Stimulated activated CD4-positive, alpha-beta T cell treated with anti-CD3 and anti-CD28 coated beads, Interleukin-15, amount 100 ng/mL, for 24 hours (primary cell): ENCODE measurements at regions not wholly inside any gene's neighbourhood (a gene's known extent, or its start where the extent isn't known, plus 50 kb on each side); places are given as distances from the start of the nearest gene placed in this dataset.
"Not testable (repeated sequence)": the region's sequence is repeated elsewhere in the genome, so short reads cannot be mapped to it uniquely, and the experiment has no call there.

Experiments used
- DNase-seq: peaks from one replicate; pipeline ENCODE4 v3.0.0-alpha.2; 2020

DNA sequence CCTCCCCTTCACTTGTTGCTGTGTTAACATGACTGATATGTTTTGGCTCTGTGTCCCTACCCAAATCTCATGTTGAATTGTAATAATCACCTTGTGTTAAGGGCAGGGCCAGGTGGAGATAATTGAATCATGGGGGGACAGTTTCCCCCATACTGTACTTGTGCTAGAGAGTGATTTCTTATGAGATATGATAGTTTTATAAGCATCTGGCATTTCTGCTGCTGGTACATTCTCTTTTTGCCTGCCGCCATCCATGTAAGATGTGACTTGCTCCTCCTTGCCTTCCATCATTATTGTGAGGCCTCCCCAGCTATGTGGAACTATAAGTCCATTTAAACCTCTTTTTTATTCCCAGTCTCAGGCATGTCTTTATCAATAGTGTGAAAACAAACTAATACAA, 185.0 kb downstream of the TBX18 start:
- DNase-seq = no peak

DNA sequence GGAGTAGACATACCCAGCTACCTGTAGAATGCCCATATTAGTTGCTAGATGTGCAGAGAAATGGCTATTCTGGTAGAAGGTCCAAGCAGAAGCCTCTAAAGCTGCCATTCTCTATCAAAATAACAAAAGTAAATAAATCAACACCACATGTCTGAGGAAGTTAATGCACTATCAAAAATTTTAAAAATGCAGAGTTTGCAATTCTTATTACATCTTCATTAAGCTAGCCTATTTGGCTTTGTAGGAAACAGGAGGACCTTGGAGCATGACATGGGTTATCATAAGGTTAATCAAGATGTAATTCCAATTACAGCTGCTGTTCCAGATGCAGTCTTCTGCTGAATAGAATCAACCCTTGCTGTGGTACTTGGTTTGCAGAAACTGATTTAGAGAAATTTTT, 188.4 kb downstream of the TBX18 start:
- DNase-seq = no peak

DNA sequence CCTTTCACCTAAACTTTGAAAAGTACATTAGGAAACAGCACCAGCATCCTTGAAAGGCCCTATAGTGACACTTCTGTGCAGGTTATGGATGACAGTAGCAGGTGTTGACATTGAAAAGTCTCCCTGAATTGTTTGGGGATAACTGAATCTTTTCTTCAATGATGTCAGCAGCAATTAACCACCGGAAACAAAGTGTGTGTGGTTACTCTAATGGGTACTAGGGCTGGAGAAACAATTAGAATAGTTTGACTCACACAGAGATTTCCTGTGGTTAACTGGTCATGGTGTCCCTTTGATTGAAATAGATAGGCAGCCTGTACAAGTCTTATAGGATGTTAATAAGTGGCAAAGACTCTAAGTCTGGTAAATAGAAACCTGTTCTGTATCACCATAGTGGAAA, 189.1 kb downstream of the TBX18 start:
- DNase-seq = no peak

DNA sequence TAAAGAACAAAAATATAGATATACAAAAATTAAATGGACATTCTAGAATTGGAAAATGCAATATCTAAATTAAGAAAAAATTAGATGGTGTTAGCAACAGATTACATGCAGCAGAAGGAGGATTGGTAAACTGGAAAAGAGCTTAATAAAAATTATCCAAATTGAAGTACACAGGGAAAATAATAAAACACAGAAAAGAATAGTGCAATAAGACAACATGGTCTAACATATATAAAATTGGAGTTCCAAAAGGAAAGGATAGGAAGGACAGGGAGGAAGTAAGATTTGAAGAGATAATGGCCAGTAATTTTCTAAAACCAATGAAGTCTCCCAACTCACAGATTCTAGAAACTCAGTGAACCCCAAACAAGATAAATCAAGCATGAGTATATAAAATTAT, 194.5 kb downstream of the TBX18 start:
- DNase-seq = no peak

DNA sequence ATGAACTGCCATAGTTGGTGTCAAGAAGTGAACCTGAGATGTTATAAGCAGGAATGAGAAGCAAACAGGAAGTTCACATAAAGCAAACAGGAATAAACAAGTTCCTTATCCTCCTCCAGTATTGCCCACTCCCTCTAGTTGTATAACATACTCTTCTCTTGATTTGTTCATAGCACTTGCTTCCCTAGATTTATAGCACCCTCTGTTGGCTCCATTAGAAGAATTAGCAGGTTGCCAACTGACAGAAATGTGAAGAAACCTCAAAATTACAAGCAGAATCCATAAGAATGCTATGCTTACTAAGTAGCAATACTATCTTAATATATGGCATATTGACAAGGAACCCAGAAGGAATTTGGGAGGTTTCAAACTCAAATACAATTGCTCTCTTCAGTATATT, 195.4 kb downstream of the TBX18 start:
- DNase-seq = no peak

DNA sequence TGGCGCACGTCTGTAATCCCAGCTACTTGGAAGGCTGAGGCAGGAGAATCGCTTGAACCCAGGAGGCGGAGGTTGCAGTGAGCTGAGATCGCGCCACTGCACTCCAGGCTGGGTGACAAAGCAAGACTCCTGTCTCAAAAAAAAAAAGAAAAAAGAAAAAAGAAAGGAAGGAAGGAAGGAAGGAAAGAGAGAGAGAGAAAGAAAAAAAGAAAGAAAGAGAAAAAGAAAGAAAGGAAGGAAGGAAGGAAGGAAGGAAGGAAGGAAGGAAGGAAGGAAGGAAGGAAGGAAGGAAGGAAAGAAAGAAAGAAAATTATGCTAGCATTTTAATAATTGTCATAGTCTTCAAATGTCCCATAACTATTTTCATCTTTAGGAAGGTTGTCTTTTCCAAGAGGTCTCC, 198.7 kb downstream of the TBX18 start:
- DNase-seq = not testable (repeated sequence)

DNA sequence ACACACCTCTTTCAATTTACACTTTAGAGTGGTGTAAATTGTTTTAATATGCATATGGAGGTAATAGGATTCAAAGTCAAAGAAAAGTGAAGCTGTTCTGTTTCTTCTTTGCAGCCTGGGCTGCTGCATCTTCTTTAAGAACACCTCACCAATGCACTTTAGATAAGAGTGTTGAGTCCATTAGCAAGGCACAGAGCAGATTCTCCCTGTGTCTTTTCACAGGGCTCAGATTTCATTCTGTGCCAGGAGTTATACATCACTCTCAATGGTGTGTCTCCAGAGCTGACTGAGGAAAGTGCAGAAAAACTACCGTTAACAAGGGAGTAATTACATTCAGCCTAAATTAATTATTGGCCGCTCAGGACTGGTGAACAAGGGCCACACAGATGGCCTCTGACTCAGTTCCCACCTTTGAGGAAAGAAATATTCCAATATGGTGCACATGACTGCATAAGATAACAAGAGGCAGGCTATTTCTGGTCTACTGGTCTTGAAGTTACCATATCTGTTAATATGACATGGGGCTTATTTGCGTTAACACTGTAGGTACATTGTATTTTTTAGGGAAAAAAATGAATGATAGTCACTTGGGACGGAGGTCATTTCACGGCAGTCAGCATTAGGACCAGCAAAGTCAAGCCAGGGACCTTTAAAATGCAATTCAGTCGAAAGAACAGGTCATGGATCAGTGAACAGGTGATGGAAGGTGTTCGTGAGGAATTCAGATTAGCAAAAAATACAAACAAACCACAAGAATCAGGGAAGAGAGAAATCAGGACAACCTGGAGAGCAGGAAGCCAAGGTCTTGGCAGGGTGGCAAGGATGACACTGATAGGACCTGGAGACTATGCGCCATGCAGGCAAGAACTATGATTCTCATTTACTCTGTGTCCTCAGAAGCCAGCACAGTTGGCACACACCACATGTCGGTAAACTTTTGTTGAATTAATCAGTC, 203.7 kb downstream of the TBX18 start:
- DNase-seq = no peak

DNA sequence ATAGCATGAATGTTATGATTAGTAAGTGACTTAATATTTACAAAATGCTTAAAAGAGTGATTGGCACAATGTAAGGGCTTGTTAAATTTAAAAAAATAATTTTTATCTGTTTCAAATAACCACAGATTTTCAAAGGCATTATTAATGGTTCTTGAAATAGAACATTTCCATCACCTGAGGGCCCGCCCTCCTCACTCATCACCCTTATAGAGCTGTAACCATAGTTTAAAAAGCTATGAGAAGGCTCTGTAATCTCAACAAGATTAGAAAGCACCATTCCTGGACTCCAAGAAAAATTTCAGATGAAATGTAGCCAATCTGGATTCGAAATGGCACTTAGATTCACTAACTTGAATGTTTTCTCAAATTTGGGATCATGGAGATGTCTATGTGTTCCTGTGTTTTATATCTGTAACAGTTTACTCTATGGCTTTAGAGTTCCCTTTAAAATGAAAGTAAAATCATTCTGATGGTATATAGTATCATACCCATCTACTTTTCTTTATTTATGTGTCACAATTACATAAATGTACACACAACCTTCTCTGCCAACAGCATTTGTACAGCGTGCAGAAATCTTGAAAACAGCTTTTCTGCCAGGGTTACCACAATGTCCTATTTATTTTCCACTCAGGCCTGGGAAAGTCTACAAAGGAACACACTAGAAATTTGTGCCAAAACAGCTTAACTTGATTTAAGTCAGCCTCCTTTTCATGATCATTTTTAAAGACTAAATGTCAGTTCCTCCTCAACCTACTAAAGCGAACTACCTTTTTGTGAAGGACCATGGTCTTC, 207.7 kb downstream of the TBX18 start:
- no peak for DNase-seq

DNA sequence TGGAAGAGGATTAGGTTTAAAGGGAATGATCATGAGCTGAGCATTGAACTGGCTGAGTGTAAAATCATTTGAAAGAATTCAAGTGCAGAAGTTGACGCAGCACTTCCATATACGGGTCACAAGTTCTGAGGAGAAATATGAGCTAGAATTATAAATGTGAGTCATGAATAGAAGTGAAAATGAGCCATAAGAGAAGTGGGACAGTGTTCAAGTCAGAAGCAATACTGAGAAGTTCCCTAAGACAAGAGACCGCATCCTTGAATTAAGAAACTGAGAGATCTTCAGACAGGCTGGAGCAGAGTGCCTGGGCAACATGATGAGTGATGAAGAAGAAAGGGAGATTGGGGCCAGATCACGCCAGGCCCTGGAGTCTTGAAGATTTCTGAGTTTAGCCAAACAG, 209.7 kb downstream of the TBX18 start:
- DNase-seq = no peak

DNA sequence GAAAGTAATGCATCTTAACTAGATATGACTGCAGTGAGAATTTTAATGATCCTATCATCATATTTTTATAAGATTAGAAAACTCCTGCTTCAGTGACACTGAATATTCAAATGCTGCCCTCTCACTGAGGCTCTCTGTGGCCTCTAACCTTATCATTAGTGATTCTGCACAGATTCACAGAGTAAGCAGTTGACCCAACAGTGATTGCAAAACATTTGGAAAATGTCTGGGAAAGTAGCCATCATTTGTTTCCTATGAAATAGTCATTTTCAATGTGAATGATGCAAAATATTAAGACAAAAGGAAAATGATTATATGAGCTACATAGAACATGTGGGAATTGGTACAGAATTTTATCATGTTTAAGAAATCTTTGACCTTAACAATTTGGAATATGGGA, 210.3 kb downstream of the TBX18 start:
- DNase-seq = no peak

DNA sequence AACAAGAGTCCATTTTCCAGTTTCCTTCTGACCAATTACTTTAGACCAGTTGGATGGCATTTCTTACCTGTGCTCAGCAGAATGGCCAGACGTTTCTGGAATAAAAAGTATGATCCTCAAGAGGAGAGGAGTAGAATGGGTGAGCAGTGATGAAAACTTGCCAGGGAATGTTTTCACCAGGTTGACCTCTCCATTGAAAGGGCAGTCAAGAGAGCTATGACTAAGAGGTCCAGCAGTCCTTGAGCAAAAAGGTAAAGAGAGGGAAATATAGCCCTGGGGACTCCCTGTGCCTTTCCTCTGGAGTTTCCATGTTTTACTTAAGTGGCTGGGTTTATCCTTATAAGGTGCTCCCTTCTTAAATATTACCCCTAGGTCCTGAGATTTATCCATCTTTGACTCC, 210.9 kb downstream of the TBX18 start:
- DNase-seq = no peak

DNA sequence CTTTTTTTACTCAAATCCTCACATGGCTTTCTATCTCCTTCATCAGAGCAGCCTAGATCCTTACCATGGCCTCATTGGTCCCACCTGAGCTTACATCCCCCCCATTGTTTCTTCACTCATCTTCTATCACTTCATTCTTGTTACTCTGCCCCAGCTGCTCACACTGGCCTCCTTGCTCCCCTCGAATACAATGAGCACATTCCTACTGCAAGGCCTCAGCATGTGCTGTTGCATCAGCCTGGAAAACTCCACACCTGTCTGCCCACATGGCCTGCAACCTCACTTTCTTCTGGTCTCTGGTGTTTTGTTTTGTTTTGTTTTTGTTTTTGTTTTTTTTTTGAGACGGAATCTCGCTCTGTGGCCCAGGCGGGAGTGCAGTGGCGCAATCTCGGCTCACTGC, 212.6 kb downstream of the TBX18 start:
- no peak for DNase-seq

DNA sequence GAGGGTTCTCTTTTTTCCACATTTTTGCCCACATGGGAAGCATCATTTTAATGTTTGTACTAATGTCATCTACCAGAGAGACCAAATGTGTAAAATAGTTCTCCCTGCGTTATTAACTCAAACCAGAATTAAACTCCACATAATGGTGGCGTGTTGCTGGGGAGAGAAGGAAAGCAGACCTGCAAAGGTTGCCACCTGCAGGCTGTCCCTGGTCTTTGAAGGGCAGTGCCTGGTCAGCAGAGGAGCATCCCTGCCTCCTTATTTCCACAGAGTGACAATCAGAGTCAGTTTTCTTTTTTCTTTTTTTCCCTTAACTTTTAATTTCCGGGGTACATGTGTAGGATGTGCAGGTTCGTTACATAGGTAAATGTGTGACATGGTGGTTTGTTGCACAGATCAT, 214.5 kb downstream of the TBX18 start:
- no peak for DNase-seq

DNA sequence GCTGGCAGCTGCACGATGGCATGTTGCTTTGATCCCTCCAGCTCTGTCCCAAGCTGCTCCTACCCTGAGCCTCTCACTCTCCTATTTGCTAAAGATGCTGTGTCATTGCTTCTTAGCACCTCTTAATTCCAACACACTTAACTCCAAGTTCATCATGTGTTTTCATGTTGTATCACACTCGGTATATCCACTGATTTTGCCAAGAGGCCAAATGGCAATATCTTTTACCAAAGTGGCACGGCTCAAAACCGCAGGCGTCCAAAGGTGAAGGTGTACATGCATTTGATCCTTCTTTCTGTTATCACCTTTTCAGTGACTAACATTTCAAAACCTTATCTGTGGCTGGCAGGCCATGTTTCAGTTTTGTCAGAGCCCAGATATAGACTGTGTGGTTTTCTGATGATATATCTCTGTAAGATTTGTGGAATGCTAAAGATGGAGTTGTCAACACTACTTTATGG, 217.0 kb downstream of the TBX18 start:
- DNase-seq = no peak

DNA sequence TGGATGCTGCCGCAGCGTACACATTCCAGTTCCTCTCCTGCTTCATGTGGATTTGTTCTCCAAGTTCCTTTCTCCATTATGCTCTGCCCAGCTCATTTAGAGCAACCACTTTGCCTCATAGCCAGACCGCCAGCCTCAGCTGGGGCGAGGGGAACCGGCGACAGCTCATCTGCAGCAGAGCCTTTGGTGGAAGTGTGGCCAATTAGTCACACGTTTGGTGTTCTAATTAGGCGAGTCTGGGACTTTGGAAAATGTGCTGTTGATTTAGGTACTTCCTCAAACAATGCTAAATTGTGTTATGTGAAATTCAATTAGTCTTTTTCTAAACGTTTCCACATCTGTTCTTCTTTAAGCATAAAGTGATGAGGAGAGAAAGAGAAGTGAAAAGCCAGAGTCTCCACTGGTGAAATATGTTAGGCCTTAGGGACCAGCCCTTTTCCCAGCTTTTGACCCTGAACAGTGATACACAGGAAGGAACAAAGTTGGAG, 217.9 kb downstream of the TBX18 start:
- DNase-seq = no peak

DNA sequence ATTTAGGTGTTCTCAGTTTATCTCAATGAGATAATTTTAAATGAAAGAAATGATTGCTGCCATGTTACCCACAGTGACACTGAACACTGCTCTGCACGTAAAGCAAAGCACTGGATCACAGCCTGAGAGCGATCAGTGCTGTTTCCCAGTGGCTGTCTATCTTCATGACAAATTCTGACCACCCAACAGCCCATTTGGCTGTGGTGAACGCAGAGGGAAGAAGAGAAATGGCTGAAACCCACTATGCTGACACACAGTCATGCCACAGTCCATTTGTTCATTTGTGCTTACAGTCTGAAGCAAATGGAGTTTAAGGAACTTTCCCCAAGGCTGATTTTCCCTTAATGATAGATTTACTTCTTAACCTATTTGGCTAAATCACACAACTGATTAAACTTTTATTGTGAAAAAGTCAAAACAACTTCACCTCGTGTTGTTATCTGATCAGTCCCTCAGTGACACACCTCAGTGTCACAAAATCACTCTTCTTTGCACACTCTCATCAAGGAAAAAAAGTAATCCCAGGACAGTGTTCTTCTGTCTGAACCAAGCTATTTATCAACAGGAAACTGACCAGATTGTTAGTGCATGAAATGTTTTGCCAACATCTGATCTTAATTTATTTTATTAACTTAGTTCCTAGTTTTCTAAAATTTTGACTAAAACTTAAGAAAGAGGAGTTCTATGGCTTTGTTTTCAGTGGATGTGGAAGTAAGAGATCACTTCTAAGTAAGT, 225.1 kb downstream of the TBX18 start:
- DNase-seq = no peak

DNA sequence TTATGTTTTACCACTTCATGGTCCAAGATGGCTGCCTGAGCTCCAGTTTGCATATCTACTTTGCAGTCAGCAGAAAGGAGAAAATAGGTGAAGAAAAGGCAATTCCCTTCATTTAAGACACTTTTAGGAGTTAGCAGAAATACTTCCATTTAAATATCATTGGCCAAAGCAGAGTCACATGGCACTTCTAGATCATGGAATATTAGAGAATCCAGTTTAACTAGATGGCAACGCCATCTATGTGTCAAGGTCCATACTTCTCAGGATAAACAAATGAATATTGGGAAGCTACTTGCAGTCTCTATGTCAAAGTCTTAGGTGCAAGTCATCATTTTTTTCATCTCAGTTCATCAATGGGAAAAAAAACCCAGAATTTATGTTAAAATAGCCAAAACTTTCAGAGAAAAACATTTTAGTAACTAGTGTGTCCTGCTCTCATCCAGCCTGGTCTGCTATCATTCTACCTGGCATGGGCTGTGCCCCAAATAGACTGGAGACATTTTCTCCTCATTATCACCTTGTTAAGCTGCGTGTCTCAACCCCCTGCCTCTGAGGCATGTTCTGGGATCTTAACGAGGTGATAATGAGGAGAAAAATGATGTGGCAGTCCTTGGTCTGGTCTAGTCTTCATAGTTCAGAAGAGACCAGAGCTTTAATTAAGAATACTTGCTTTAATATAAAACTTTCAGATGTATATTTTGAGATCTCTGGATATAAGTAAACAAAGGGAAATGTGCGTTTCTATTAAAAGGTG, 227.3 kb downstream of the TBX18 start:
- DNase-seq = no peak

DNA sequence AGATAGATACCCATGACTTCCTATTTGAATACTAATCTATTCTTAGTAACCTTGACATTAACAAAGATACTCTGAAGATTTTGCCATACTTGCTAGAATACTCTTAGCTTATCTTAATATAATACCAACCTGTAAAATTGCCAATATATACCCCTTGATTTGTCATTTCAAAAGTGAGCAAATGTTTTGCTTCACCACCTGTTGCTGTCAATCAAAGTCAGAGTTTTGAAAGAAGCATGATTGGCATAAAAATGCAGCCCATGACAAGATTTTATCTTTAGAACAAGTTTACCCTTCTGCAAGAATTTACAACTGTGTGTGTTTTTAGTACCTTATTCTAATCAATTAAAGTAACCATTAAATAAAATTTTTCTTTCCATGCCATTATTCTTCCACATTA, 236.2 kb downstream of the TBX18 start:
- DNase-seq = no peak

DNA sequence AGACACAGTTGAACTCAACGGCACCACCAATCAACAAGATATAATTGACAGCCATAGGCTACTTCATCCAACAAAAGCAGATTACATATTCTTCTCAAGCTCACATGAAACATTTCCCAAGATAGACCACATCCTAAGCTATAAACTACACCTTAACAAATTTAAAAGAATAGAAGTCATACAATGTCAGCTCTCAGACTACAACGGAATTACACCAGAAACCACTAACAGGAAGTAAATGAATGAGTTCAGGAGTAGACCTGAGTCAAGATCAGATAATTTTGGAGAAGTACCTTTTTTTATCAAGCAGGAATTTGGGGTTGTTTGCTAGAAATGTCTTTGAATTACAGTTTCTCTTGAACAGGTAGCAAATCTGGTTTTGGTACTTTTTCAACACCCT, 237.8 kb downstream of the TBX18 start:
- no peak for DNase-seq

DNA sequence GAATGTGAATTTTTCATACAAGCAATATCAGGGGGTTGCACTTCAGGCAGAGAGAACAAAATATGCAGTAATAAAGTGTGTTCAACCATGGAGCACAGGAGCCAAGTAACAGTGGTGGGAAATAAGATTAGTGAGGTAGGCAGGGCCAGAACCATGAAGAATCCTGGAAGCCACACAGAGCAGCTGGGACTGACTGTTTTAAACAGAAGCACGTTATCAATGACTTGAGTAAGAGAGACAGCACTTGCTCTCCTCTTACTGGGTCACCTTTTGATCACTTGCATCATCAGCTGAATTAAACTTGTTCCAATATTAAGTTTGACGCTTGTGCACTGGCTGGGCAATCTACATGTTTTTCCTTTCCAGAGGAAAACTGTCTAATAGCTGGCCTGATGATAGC, 238.5 kb downstream of the TBX18 start:
- no peak for DNase-seq

DNA sequence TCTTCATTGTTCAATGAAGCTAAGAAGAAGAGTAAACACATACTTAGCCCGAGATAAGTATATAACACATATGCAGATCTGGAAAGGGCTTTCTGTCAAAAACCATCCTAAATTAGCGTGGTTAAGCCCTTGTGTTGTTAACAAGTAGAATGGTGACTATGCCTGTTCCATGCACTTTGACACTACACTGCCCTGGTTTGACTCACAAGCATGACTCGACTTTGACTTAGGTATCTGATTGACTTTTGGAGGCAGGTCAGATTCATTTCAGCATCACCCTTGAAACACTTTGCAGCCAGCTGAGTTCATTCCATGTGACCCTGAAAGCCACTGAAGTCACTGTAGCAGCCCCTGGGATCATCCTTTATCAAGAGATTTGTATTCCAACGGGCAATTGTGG, 239.8 kb downstream of the TBX18 start:
- DNase-seq = no peak

DNA sequence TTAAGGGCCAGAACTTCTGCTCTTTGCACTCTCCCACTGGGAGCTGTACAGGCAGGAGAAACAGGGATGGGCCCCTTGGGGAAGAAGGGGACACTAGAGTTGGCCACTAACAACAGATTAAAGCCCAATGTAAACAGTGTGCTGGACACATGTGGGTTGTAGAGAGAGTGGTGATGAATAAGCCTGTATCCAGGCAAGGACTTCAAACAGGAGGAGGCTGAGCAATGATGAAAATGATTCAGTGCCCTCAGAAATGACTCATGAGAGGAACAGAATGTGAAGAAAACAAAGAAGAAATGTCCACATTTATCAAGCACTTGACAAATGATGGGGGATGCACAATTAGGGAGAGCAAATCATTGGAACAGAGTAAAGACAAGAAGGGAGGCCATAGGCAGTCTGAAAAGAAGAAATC, 242.3 kb downstream of the TBX18 start:
- no peak for DNase-seq
